ENCODE measurements at regions not wholly inside any gene's neighbourhood (a gene's known extent, or its start where the extent isn't known, plus 50 kb on each side); places are given as distances from the start of the nearest gene placed in this dataset.

DNA sequence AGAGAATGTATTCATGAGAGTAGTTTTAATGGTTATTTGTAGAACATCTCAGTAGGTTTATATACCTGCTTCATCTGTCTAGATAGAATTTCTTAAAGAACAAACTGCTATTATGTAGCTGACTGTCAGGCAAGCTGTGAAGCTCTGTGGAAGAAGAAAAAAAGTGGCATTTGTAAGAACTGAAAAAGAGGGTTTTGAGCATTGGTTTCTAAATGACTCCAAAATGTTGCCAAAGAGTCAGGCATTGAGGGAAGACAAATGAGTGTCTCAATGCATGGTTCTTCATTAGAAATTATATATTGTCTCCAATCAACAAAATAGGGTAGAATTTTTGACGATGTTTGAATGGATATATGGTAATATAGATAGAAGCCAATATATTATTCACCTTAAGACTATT, 1276.1 kb downstream of the KCNT2 start:
- WGBS (ENCODE audit: missing lambda C conversion rate) = 4% methylated on average over 1 of the region's 1 CpG
- Histone ChIP-seq H3K4me2 (no peak overlapping the region), H3K27ac (no peak overlapping the region), H3K4me3 (no peak overlapping the region), H3K4me1 (no peaks in the 10 kb centered on the region), H3K9me3 (no peaks in the 10 kb centered on the region)
- POLR2A ChIA-PET = no interaction called here
- TF ChIP-seq, protein P1, sequence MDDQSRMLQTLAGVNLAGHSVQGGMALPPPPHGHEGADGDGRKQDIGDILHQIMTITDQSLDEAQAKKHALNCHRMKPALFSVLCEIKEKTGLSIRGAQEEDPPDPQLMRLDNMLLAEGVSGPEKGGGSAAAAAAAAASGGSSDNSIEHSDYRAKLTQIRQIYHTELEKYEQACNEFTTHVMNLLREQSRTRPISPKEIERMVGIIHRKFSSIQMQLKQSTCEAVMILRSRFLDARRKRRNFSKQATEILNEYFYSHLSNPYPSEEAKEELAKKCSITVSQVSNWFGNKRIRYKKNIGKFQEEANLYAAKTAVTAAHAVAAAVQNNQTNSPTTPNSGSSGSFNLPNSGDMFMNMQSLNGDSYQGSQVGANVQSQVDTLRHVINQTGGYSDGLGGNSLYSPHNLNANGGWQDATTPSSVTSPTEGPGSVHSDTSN (IDR thresholded peaks at IDR 0.05) = no peak
- TF ChIP-seq HEYL (CRISPR knock-in tag; IDR thresholded peaks at IDR 0.05) = no peak
- TF ChIP-seq MYC (IDR thresholded peaks at IDR 0.05; ENCODE audit: borderline replicate concordance, low read length) = no peak
- no peak for TF ChIP-seq RARB (CRISPR knock-in tag; IDR thresholded peaks at IDR 0.05)
- TF ChIP-seq NR3C1 (IDR thresholded peaks at IDR 0.05) = no peak
- TF ChIP-seq, protein P2, sequence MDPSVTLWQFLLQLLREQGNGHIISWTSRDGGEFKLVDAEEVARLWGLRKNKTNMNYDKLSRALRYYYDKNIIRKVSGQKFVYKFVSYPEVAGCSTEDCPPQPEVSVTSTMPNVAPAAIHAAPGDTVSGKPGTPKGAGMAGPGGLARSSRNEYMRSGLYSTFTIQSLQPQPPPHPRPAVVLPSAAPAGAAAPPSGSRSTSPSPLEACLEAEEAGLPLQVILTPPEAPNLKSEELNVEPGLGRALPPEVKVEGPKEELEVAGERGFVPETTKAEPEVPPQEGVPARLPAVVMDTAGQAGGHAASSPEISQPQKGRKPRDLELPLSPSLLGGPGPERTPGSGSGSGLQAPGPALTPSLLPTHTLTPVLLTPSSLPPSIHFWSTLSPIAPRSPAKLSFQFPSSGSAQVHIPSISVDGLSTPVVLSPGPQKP (IDR thresholded peaks at IDR 0.05; ENCODE audit: low read depth, low read length) = no peak
- TF ChIP-seq, protein P3, sequence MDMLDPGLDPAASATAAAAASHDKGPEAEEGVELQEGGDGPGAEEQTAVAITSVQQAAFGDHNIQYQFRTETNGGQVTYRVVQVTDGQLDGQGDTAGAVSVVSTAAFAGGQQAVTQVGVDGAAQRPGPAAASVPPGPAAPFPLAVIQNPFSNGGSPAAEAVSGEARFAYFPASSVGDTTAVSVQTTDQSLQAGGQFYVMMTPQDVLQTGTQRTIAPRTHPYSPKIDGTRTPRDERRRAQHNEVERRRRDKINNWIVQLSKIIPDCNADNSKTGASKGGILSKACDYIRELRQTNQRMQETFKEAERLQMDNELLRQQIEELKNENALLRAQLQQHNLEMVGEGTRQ (IDR thresholded peaks at IDR 0.05) = no peak
- TF ChIP-seq, protein P4, sequence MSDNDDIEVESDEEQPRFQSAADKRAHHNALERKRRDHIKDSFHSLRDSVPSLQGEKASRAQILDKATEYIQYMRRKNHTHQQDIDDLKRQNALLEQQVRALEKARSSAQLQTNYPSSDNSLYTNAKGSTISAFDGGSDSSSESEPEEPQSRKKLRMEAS (IDR thresholded peaks at IDR 0.05) = no peak
- TF ChIP-seq KDM1A (IDR thresholded peaks at IDR 0.05; ENCODE audit: low read depth) = no peak
- no peak for TF ChIP-seq MAZ (IDR thresholded peaks at IDR 0.05; ENCODE audit: borderline replicate concordance, low read depth, low read length)
- no peak for TF ChIP-seq RFX5 (IDR thresholded peaks at IDR 0.05)
- TF ChIP-seq FOSB (CRISPR knock-in tag; IDR thresholded peaks at IDR 0.05) = no peak
- TF ChIP-seq CBX8 (IDR thresholded peaks at IDR 0.05) = no peak
- TF ChIP-seq RNF2 (IDR thresholded peaks at IDR 0.05; ENCODE audit: borderline replicate concordance, low read depth) = no peak
- no peak for TF ChIP-seq CEBPB (IDR thresholded peaks at IDR 0.05)
- no peak for TF ChIP-seq SMC3 (IDR thresholded peaks at IDR 0.05)
- TF ChIP-seq NFE2L2 (conservative IDR thresholded peaks at IDR 0.05; ENCODE audit: low read length) = no peak
- no peak for TF ChIP-seq ESRRA (IDR thresholded peaks at IDR 0.05; ENCODE audit: borderline replicate concordance, low read length)
- CTCF ChIA-PET = no interaction called here
- no peak for FAIRE-seq
- ATAC-seq = no peak
- no peak for DNase-seq (ENCODE audit: low read depth in 1 of 2, low spot score in 1 of 2)

DNA sequence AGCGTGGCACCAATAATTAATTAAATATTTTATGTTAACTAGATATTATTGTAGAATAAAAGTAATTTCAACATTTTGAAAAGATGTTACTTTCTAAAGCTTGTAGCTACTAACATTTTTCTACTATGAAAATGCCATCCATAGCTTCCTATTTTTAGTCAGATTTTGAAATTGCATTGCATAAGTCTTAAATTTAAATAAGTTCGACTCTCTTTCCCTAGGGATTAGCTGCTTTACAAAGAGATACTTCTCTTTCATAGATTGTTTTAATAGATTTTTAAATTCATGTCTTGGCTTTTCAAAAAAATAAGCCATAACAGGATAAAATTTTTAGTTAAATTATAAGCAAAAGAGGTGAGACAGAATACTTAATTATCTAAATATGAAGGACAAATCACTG, 1279.6 kb downstream of the KCNT2 start:
- TF ChIP-seq MAFK (IDR thresholded peaks at IDR 0.05; ENCODE audit: partially characterized antibody) (no peak), NPAS2 (CRISPR knock-in tag; IDR thresholded peaks at IDR 0.05; ENCODE audit: borderline replicate concordance) (no peak), ESRRA (IDR thresholded peaks at IDR 0.05; ENCODE audit: borderline replicate concordance, low read length) (no peak), NR3C1 (IDR thresholded peaks at IDR 0.05) (no peak), RCOR1 (IDR thresholded peaks at IDR 0.05; ENCODE audit: low read depth, low read length) (no peak), ZFP36 (IDR thresholded peaks at IDR 0.05; ENCODE audit: borderline replicate concordance, partially characterized antibody) (no peak), PHF8 (IDR thresholded peaks at IDR 0.05; ENCODE audit: borderline replicate concordance, low read depth) (no peak), NFE2L2 (conservative IDR thresholded peaks at IDR 0.05; ENCODE audit: low read length) (no peak), RARB (CRISPR knock-in tag; IDR thresholded peaks at IDR 0.05) (no peak), ZC3H11A (IDR thresholded peaks at IDR 0.05) (no peak), RNF2 (IDR thresholded peaks at IDR 0.05; ENCODE audit: borderline replicate concordance, low read depth) (no peak), POLR2A (IDR thresholded peaks at IDR 0.05; ENCODE audit: low read length) (no peak)
- TF ChIP-seq, protein P5, sequence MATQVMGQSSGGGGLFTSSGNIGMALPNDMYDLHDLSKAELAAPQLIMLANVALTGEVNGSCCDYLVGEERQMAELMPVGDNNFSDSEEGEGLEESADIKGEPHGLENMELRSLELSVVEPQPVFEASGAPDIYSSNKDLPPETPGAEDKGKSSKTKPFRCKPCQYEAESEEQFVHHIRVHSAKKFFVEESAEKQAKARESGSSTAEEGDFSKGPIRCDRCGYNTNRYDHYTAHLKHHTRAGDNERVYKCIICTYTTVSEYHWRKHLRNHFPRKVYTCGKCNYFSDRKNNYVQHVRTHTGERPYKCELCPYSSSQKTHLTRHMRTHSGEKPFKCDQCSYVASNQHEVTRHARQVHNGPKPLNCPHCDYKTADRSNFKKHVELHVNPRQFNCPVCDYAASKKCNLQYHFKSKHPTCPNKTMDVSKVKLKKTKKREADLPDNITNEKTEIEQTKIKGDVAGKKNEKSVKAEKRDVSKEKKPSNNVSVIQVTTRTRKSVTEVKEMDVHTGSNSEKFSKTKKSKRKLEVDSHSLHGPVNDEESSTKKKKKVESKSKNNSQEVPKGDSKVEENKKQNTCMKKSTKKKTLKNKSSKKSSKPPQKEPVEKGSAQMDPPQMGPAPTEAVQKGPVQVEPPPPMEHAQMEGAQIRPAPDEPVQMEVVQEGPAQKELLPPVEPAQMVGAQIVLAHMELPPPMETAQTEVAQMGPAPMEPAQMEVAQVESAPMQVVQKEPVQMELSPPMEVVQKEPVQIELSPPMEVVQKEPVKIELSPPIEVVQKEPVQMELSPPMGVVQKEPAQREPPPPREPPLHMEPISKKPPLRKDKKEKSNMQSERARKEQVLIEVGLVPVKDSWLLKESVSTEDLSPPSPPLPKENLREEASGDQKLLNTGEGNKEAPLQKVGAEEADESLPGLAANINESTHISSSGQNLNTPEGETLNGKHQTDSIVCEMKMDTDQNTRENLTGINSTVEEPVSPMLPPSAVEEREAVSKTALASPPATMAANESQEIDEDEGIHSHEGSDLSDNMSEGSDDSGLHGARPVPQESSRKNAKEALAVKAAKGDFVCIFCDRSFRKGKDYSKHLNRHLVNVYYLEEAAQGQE (IDR thresholded peaks at IDR 0.05) = no peak
- TF ChIP-seq, protein P1 (IDR thresholded peaks at IDR 0.05) = no peak
- ChIA-PET CTCF (interaction anchor here (1.1 kb wide), 1 partner anchor 13 kb away, joined by 3 read pairs; no protein-coding TSS in a partner anchor), POLR2A (no interaction called here)
- Histone ChIP-seq H3K4me3 (no peak overlapping the region), H3K9me3 (no peaks in the 10 kb centered on the region), H3K4me1 (no peaks in the 10 kb centered on the region), H3K4me2 (no peak overlapping the region), H3K27ac (no peak overlapping the region)
- FAIRE-seq = no peak
- no peak for ATAC-seq
- DNase-seq (ENCODE audit: low read depth in 1 of 2, low spot score in 1 of 2) = no peak
- 32% methylated on average over 2 of the region's 2 CpGs for WGBS (ENCODE audit: missing lambda C conversion rate)

Measured in A549 (cell line).